GM23338 (cell line): ENCODE measurements at regions not wholly inside any gene's neighbourhood (a gene's known extent, or its start where the extent isn't known, plus 50 kb on each side); places are given as distances from the start of the nearest gene placed in this dataset.
A peak's percentile ranks its signal among the peaks of the same experiment; 100 is the strongest.

ENCODE experiments used
- ATAC-seq: fragments of 200-7000 bp; cut with Tn5 transposase; 3 replicates; pipeline ENCODE4 v1.9.1; 2020
- DNase-seq: peaks from one replicate; pipeline ENCODE4 v3.0.0-alpha.2; 2015; ENCODE audit warnings: low spot score
- H2AFZ ChIP-seq: fragments of 200-600 bp; sonication (generic); 2 replicates; pipeline ENCODE4 v1.8.0; 2016; ENCODE audit warnings: antibody characterized with exemption, mild to moderate bottlenecking, moderate library complexity
- H3F3A ChIP-seq: fragments of 200-600 bp; sonication (generic); replicated peaks from 2 replicates; pipeline ENCODE4 v1.8.0; 2017; ENCODE audit warnings: antibody characterized with exemption, mixed run types, low read depth
- H3K27ac ChIP-seq: fragments of 200-600 bp; sonication (generic); 2 replicates; pipeline ENCODE4 v1.6.1; 2016; ENCODE audit warnings: low read depth
- H3K27me3 ChIP-seq: fragments of 200-600 bp; sonication (generic); 2 replicates; pipeline ENCODE4 v1.8.0; 2016; ENCODE audit warnings: mild to moderate bottlenecking, mixed run types, moderate library complexity; ENCODE audit not compliant: insufficient read depth
- H3K36me3 ChIP-seq: fragments of 200-600 bp; sonication (generic); 2 replicates; pipeline ENCODE4 v1.8.0; 2016; ENCODE audit warnings: mild to moderate bottlenecking; ENCODE audit not compliant: insufficient read depth
- H3K4me1 ChIP-seq: fragments of 200-600 bp; sonication (generic); 2 replicates; pipeline ENCODE4 v1.8.0; 2016; ENCODE audit warnings: mild to moderate bottlenecking, moderate library complexity; ENCODE audit not compliant: insufficient read depth
- H3K4me2 ChIP-seq: fragments of 200-600 bp; sonication (generic); 2 replicates; pipeline ENCODE4 v1.7.1; 2017; ENCODE audit warnings: mixed run types
- H3K4me3 ChIP-seq: fragments of 200-600 bp; sonication (generic); 2 replicates; pipeline ENCODE4 v1.6.1; 2016; ENCODE audit warnings: mixed run types
- H3K79me2 ChIP-seq: fragments of 200-600 bp; sonication (generic); replicated peaks from 2 replicates; pipeline ENCODE4 v1.8.0; 2017; ENCODE audit warnings: mild to moderate bottlenecking; ENCODE audit not compliant: insufficient read depth
- H3K9me2 ChIP-seq: fragments of 200-600 bp; sonication (generic); 2 replicates; pipeline ENCODE4 v1.8.0; 2017; ENCODE audit not compliant: insufficient read depth
- H4K20me1 ChIP-seq: fragments of 200-600 bp; sonication (generic); replicated peaks from 2 replicates; pipeline ENCODE4 v1.8.0; 2017; ENCODE audit warnings: mild to moderate bottlenecking; ENCODE audit not compliant: insufficient read depth
- H3K27ac Mint-ChIP-seq: 2 replicates; pipeline ENCODE4 v1.8.0; 2020; ENCODE audit warnings: inconsistent platforms, mild to moderate bottlenecking, moderate library complexity, mixed read lengths
- H3K27me3 Mint-ChIP-seq: 3 replicates; pipeline ENCODE4 v1.8.0; 2022; ENCODE audit warnings: low read depth, mild to moderate bottlenecking, moderate library complexity, mixed read lengths, inconsistent platforms; ENCODE audit not compliant: insufficient read depth, poor library complexity
- H3K36me3 Mint-ChIP-seq: 3 replicates; pipeline ENCODE4 v1.8.0; 2021; ENCODE audit warnings: low read depth, mild to moderate bottlenecking, inconsistent platforms, moderate library complexity, mixed read lengths
- H3K4me1 Mint-ChIP-seq: 3 replicates; pipeline ENCODE4 v1.8.0; 2020; ENCODE audit warnings: mild to moderate bottlenecking, inconsistent platforms, mixed read lengths
- H3K4me3 Mint-ChIP-seq: 3 replicates; pipeline ENCODE4 v1.8.0; 2021; ENCODE audit warnings: moderate library complexity, mild to moderate bottlenecking, inconsistent platforms, mixed read lengths
- H3K9me3 Mint-ChIP-seq: 3 replicates; pipeline ENCODE4 v1.8.0; 2020; ENCODE audit warnings: moderate library complexity, mild to moderate bottlenecking, inconsistent platforms, mixed read lengths
- CREB1 ChIP-seq: fragments of 250-450 bp; sonication (Bioruptor Pico); IDR thresholded peaks from 2 replicates; pipeline ENCODE4 v1.5.0; 2020; ENCODE audit warnings: low read depth, mild to moderate bottlenecking, moderate library complexity
- EZH2 ChIP-seq: fragments of 200-600 bp; sonication (generic); IDR thresholded peaks from one replicate; pipeline ENCODE4 v1.8.0; 2017; ENCODE audit warnings: antibody characterized with exemption, mild to moderate bottlenecking, low read depth; ENCODE audit not compliant: unreplicated experiment
- EZH2phosphoT487 ChIP-seq: fragments of 200-600 bp; sonication (generic); IDR thresholded peaks from one replicate; pipeline ENCODE4 v1.8.1; 2018; ENCODE audit warnings: antibody characterized with exemption; ENCODE audit not compliant: unreplicated experiment
- JUNB ChIP-seq: IDR thresholded peaks from one replicate; pipeline ENCODE4 v1.6.1; 2016; ENCODE audit warnings: antibody characterized with exemption; ENCODE audit not compliant: unreplicated experiment
- NANOG ChIP-seq: IDR thresholded peaks from 2 replicates; pipeline ENCODE4 v1.6.1; 2016; ENCODE audit warnings: antibody characterized with exemption, borderline replicate concordance
- POLR2AphosphoS5 ChIP-seq: IDR thresholded peaks from 2 replicates; pipeline ENCODE4 v1.6.1; 2016; ENCODE audit warnings: antibody characterized with exemption, low read depth
- STAT1 ChIP-seq: IDR thresholded peaks from one replicate; pipeline ENCODE4 v1.6.1; 2016; ENCODE audit warnings: antibody characterized with exemption; ENCODE audit not compliant: unreplicated experiment
- ZNF114 ChIP-seq: fragments of 250-450 bp; sonication (Bioruptor Pico); IDR thresholded peaks from 2 replicates; pipeline ENCODE4 v1.5.0; 2020; ENCODE audit warnings: mild to moderate bottlenecking, moderate library complexity
- ZNF331 ChIP-seq: fragments of 250-450 bp; sonication (Bioruptor Pico); IDR thresholded peaks from 2 replicates; pipeline ENCODE4 v1.5.0; 2020; ENCODE audit warnings: low read depth, mild to moderate bottlenecking, moderate library complexity
- TF ChIP-seq, protein P1 (sequence below): IDR thresholded peaks from one replicate; pipeline ENCODE4 v1.6.1; 2018; ENCODE audit warnings: antibody characterized with exemption; ENCODE audit not compliant: unreplicated experiment
- TF ChIP-seq, protein P2 (sequence below): fragments of 250-450 bp; sonication (Bioruptor Pico); IDR thresholded peaks from 2 replicates; pipeline ENCODE4 v1.5.0; 2020; ENCODE audit warnings: mild to moderate bottlenecking, moderate library complexity
- TF ChIP-seq, protein P3 (sequence below): IDR thresholded peaks from 2 replicates; pipeline ENCODE4 v1.6.1; 2016; ENCODE audit warnings: antibody characterized with exemption

DNA sequence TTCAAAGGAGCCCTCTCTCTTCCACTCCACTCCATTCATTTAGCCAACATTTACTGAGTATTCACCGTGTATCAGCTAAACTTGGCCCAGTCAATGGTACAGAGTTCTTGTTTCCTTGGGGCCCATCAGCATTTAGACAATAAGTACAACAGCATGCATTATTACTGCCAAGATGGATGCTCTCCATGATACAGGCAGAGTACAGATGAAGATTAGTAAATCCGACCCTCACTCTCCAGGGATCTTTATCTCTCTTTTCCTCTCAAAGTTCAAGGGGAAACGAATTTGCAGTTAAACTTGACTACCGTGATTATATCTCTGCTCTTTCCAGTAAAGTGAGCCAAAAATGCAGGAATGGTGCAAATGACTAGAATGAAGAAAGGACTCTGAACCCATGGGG lies 184.6 kb upstream of the DUSP10 start:
- no peaks in the 10 kb centered on the region for H4K20me1 ChIP-seq
- no peak overlapping the region for H3K27ac ChIP-seq
- H3K4me1 Mint-ChIP-seq: no peaks in the 10 kb centered on the region
- no peak overlapping the region for H3K4me3 ChIP-seq
- no peak for ATAC-seq
- peak overlapping the region; percentile 2; the same call in 1 of the 2 replicates for H2AFZ ChIP-seq
- H3K27ac Mint-ChIP-seq: no peak overlapping the region
- H3K27me3 ChIP-seq: no peaks in the 10 kb centered on the region
- no peak overlapping the region for H3K4me3 Mint-ChIP-seq
- H3K79me2 ChIP-seq: no peaks in the 10 kb centered on the region
- H3K27me3 Mint-ChIP-seq: peaks cover 5% of the 10 kb centered on the region
- no peaks in the 10 kb centered on the region for H3F3A ChIP-seq
- no peak for TF ChIP-seq EZH2
- no peak for TF ChIP-seq CREB1 (CRISPR knock-in tag)
- TF ChIP-seq, protein P1, sequence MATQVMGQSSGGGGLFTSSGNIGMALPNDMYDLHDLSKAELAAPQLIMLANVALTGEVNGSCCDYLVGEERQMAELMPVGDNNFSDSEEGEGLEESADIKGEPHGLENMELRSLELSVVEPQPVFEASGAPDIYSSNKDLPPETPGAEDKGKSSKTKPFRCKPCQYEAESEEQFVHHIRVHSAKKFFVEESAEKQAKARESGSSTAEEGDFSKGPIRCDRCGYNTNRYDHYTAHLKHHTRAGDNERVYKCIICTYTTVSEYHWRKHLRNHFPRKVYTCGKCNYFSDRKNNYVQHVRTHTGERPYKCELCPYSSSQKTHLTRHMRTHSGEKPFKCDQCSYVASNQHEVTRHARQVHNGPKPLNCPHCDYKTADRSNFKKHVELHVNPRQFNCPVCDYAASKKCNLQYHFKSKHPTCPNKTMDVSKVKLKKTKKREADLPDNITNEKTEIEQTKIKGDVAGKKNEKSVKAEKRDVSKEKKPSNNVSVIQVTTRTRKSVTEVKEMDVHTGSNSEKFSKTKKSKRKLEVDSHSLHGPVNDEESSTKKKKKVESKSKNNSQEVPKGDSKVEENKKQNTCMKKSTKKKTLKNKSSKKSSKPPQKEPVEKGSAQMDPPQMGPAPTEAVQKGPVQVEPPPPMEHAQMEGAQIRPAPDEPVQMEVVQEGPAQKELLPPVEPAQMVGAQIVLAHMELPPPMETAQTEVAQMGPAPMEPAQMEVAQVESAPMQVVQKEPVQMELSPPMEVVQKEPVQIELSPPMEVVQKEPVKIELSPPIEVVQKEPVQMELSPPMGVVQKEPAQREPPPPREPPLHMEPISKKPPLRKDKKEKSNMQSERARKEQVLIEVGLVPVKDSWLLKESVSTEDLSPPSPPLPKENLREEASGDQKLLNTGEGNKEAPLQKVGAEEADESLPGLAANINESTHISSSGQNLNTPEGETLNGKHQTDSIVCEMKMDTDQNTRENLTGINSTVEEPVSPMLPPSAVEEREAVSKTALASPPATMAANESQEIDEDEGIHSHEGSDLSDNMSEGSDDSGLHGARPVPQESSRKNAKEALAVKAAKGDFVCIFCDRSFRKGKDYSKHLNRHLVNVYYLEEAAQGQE: no peak
- TF ChIP-seq, protein P2, sequence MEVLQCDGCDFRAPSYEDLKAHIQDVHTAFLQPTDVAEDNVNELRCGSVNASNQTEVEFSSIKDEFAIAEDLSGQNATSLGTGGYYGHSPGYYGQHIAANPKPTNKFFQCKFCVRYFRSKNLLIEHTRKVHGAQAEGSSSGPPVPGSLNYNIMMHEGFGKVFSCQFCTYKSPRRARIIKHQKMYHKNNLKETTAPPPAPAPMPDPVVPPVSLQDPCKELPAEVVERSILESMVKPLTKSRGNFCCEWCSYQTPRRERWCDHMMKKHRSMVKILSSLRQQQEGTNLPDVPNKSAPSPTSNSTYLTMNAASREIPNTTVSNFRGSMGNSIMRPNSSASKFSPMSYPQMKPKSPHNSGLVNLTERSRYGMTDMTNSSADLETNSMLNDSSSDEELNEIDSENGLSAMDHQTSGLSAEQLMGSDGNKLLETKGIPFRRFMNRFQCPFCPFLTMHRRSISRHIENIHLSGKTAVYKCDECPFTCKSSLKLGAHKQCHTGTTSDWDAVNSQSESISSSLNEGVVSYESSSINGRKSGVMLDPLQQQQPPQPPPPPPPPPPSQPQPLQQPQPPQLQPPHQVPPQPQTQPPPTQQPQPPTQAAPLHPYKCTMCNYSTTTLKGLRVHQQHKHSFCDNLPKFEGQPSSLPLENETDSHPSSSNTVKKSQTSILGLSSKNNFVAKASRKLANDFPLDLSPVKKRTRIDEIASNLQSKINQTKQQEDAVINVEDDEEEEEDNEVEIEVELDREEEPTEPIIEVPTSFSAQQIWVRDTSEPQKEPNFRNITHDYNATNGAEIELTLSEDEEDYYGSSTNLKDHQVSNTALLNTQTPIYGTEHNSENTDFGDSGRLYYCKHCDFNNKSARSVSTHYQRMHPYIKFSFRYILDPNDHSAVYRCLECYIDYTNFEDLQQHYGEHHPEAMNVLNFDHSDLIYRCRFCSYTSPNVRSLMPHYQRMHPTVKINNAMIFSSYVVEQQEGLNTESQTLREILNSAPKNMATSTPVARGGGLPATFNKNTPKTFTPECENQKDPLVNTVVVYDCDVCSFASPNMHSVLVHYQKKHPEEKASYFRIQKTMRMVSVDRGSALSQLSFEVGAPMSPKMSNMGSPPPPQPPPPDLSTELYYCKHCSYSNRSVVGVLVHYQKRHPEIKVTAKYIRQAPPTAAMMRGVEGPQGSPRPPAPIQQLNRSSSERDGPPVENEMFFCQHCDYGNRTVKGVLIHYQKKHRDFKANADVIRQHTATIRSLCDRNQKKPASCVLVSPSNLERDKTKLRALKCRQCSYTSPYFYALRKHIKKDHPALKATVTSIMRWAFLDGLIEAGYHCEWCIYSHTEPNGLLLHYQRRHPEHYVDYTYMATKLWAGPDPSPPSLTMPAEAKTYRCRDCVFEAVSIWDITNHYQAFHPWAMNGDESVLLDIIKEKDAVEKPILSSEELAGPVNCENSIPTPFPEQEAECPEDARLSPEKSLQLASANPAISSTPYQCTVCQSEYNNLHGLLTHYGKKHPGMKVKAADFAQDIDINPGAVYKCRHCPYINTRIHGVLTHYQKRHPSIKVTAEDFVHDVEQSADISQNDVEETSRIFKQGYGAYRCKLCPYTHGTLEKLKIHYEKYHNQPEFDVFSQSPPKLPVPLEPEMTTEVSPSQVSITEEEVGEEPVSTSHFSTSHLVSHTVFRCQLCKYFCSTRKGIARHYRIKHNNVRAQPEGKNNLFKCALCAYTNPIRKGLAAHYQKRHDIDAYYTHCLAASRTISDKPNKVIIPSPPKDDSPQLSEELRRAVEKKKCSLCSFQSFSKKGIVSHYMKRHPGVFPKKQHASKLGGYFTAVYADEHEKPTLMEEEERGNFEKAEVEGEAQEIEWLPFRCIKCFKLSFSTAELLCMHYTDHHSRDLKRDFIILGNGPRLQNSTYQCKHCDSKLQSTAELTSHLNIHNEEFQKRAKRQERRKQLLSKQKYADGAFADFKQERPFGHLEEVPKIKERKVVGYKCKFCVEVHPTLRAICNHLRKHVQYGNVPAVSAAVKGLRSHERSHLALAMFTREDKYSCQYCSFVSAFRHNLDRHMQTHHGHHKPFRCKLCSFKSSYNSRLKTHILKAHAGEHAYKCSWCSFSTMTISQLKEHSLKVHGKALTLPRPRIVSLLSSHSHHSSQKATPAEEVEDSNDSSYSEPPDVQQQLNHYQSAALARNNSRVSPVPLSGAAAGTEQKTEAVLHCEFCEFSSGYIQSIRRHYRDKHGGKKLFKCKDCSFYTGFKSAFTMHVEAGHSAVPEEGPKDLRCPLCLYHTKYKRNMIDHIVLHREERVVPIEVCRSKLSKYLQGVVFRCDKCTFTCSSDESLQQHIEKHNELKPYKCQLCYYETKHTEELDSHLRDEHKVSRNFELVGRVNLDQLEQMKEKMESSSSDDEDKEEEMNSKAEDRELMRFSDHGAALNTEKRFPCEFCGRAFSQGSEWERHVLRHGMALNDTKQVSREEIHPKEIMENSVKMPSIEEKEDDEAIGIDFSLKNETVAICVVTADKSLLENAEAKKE (CRISPR knock-in tag): no peak
- no peak for TF ChIP-seq EZH2phosphoT487
- no peak for TF ChIP-seq JUNB
- TF ChIP-seq ZNF331: no peak
- TF ChIP-seq NANOG: no peak
- TF ChIP-seq STAT1: no peak
- TF ChIP-seq, protein P3, sequence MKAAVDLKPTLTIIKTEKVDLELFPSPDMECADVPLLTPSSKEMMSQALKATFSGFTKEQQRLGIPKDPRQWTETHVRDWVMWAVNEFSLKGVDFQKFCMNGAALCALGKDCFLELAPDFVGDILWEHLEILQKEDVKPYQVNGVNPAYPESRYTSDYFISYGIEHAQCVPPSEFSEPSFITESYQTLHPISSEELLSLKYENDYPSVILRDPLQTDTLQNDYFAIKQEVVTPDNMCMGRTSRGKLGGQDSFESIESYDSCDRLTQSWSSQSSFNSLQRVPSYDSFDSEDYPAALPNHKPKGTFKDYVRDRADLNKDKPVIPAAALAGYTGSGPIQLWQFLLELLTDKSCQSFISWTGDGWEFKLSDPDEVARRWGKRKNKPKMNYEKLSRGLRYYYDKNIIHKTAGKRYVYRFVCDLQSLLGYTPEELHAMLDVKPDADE: no peak
- TF ChIP-seq ZNF114 (CRISPR knock-in tag): no peak
- TF ChIP-seq POLR2AphosphoS5: no peak
- H3K4me2 ChIP-seq: no peak overlapping the region
- H3K9me3 Mint-ChIP-seq: no peaks in the 10 kb centered on the region
- no peak for DNase-seq
- H3K36me3 ChIP-seq: no peaks in the 10 kb centered on the region
- H3K36me3 Mint-ChIP-seq: no peaks in the 10 kb centered on the region
- H3K9me2 ChIP-seq: peaks cover 8% of the 10 kb centered on the region; the same call in 1 of the 2 replicates
- no peaks in the 10 kb centered on the region for H3K4me1 ChIP-seq
